ENCODE measurements at regions not wholly inside any gene's neighbourhood (a gene's known extent, or its start where the extent isn't known, plus 50 kb on each side); places are given as distances from the start of the nearest gene placed in this dataset.

GRCh38 chr22:34570408-34570807 is 495.6 kb upstream of the ISX start:
- no peak for TF ChIP-seq POLR2A (IDR thresholded peaks at IDR 0.05)
- no peak for TF ChIP-seq CTCF (IDR thresholded peaks at IDR 0.05 in 8 of 11, conservative IDR thresholded peaks at IDR 0.05 in 3 of 11)
- no peak for TF ChIP-seq POLR2AphosphoS5 (IDR thresholded peaks at IDR 0.05)

All from spleen (tissue), 7 donors.